Activated CD8-positive, alpha-beta memory T cell treated with anti-CD3 and anti-CD28 coated beads for 1 hour (primary cell): ENCODE measurements at regions not wholly inside any gene's neighbourhood (a gene's known extent, or its start where the extent isn't known, plus 50 kb on each side); places are given as distances from the start of the nearest gene placed in this dataset.
"Not testable (repeated sequence)": the region's sequence is repeated elsewhere in the genome, so short reads cannot be mapped to it uniquely, and the experiment has no call there.

Experiments
- DNase-seq, 2 donors: peaks; one replicate each; pipeline ENCODE4 v3.0.0-alpha.2; 2020; ENCODE audit warnings: low read depth in 1 of 2; ENCODE audit errors: extremely low read depth in 1 of 2

- DNase-seq, result no peak
Measured at GRCh38 chr1:166488327-166488726, 321.5 kb upstream of the FAM78B start.

- DNase-seq, result no peak
Measured at GRCh38 chr1:166489356-166489669, 322.5 kb upstream of the FAM78B start.

- peak in 1 of 2 donors; percentile 13 for DNase-seq
Measured at GRCh38 chr1:166489670-166490436, 323.1 kb upstream of the FAM78B start.

GRCh38 chr1:166490437-166490991 lies 323.7 kb upstream of the FAM78B start:
- DNase-seq, result no peak

- not testable (repeated sequence) for DNase-seq
Measured at GRCh38 chr1:166493765-166494164, 327.0 kb upstream of the FAM78B start.

- DNase-seq, result no peak
Measured at GRCh38 chr1:166507347-166507746, 331.9 kb upstream of the POGK start.

- no peak for DNase-seq
Measured at GRCh38 chr1:166511761-166512160, 327.5 kb upstream of the POGK start.

GRCh38 chr1:166514067-166514466 lies 325.2 kb upstream of the POGK start:
- DNase-seq, result no peak

- DNase-seq, result no peak
Measured at GRCh38 chr1:166527752-166528151, 311.5 kb upstream of the POGK start.

GRCh38 chr1:166538646-166539045 lies 300.6 kb upstream of the POGK start:
- DNase-seq, result no peak

GRCh38 chr1:166544036-166544435 lies 295.2 kb upstream of the POGK start:
- no peak for DNase-seq

- no peak for DNase-seq
Measured at GRCh38 chr1:166544561-166544960, 294.7 kb upstream of the POGK start.

- DNase-seq, result no peak
Measured at GRCh38 chr1:166552706-166553105, 286.6 kb upstream of the POGK start.

GRCh38 chr1:166570954-166571353 lies 268.3 kb upstream of the POGK start:
- DNase-seq, result no peak

GRCh38 chr1:166573199-166573598 lies 266.1 kb upstream of the POGK start:
- DNase-seq, result no peak

GRCh38 chr1:166579557-166580501 lies 259.4 kb upstream of the POGK start:
- DNase-seq, result no peak

- DNase-seq, result no peak
Measured at GRCh38 chr1:166588741-166589140, 250.5 kb upstream of the POGK start.

GRCh38 chr1:166590161-166590560 lies 249.1 kb upstream of the POGK start:
- DNase-seq, result no peak

GRCh38 chr1:166594646-166595045 lies 244.6 kb upstream of the POGK start:
- no peak for DNase-seq

GRCh38 chr1:166597516-166597915 lies 241.8 kb upstream of the POGK start:
- no peak for DNase-seq

GRCh38 chr1:166600574-166600973 lies 238.7 kb upstream of the POGK start:
- DNase-seq, result no peak
